ENCODE measurements at regions not wholly inside any gene's neighbourhood (a gene's known extent, or its start where the extent isn't known, plus 50 kb on each side); places are given as distances from the start of the nearest gene placed in this dataset.

- DNase-seq, result no peak
These were observed 484.5 kb downstream of the KCNJ2 start for GRCh38 chr17:70653850-70654249.

DNA sequence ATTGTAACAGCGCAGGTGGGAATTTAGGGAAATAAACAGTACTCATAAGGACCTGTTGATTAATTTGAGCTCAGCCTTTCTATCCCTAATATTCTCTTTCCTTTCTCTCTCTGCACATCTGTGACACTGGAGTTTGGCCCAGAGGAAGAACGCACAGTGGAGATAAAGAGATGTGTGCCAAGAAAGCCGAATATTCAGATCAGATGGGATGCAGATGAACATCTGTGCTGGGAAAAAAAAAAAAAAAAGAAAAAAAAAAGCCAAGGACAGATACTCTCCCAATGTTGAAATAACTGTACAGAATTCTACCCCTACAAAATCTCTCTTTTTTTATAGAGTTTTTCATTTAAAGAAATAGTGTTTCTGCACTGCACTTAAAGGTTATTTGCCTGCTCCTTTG lies 485.4 kb downstream of the KCNJ2 start:
- DNase-seq, result no peak

DNA sequence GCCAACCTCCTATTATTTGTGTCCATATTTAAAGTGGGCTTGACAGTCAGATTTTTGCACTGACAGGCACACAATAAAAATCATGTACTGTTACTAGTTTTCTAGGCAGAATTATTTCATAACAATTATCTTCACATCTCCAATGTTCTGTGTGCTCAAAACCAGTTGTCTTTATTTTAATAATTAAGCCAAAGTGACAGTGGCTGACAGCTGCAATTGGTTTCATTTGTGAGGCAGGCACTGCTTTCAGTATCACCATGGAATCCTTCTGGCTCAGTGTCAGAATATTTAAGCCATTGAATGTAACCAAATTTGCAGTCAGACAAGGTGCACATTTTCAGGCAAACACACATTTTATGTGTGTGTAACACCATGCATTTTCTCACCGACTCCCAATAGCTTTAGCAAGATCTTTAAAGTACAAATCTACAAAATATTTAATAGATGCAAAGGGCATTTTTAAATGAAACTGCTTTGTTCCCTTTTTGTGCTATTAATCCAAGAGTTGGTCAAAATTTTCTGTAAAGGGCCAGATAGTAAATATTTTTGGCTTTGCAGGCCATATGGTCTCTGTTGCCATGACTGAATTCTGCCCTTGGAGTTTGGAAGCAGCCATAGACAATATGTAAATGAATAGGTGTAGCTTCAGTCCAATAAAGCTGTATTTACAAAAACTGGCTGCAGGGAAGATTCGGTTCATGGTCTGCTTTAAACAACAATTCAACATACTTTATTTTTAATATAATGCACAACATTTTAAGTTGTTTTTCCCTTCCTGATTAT lies 486.0 kb downstream of the KCNJ2 start:
- DNase-seq, result no peak

DNA sequence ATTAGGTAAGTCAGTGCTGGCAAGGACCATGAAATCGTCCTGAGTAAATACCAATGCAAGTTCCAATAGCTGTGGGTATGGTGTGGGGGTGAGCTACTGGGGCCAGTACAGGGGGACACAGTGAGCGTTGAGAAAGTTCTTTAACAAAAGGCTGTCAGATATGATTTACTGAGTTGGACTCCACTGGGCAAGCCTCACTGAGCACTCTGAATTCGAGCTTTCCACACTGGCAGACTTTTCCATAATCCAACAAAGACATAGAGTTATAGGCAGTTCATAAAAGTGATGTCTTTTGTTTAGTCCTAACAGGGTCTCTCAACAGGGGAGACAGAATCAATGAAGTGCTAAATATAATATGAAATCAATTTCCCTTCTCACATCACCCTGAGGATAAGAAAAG lies 489.0 kb downstream of the KCNJ2 start:
- DNase-seq, result no peak

DNA sequence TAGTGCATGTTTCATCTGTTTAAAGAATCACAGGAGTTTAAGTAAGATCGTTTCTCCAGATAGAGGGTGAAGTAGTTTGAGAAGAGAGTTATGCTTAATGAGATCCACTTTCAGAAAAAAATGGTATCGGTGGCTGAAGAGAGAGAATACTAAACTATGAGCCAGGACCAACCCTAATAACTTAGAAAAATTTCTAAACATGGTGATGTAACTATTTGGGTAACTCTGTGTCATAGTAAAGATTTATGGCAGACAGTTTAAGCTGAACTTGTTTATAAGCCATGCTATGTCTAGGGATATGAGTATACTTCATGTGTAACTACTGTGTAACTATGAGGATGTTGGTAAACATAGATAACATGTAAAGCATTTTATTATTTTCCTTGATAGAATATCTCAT lies 489.5 kb downstream of the KCNJ2 start:
- DNase-seq, result no peak

DNA sequence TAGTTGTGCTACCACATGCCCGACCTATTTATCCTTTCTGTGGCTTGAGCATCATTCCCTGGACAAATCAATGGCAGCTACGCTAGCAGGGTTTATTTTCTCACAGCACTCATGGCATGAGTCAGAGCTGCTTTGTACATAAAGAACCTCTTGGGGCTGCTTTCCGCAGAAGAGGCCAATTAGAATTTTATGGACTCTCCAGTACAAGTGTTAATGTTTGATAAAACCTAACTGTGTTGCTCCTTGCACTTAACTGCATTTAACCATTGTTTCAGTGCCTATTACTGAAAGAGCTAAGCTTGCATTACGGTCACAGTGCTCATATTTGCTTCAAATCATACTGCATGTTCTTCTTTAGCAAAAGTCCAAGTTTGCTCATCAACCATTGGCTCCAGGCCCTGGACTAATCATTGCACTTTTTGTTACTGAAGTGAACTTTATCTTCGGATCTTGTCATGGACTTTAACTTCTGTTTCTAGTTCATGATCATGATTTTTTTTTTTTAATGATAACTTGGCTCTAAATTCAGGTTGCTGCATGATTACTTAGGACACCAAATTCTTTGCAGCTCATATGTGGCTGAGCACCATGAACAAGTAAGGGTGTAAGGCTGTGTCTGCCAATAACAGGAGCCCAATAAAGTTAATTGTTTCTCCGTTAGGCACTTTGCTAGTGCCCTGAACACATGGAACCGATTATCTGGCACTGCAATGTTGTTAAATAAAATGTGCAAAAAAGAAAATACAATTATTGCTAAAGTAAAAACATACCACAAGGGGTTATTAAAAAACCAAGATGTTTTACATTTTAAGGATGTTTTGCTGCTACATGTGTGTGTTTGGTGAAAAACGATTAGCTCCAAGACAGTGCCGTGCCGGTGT lies 492.2 kb downstream of the KCNJ2 start:
- peak; percentile 14 for DNase-seq

DNA sequence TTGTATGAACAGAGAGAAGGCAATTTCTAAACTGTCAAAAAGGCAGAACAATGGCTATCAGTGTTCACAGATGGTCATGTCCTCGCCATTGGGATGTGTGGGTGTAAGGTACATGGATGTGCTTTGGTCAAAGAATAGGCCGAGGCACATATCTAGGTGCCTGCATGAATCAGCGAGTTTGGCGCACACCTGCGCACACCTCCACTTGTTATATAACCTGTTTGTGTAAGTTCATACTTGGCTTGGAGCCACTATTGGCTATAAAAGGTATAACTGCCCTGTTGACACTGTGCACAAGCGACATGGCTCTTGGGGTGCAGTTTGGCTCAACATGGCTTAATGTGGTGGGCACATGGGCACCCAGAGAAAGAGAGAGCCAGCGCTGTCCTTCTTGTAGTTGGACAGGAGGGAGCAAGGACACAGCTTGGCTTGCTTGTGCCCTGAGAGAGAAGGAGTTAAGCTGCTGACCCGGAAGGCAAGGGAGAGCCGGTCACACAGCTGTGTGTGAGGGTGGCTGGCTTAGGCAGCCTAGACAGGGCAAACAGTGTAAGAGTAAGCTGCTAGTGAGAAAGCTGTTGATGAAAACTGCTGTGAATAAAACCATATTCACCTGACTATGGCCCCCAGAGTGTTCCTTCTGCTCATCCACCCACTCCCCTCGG lies 499.1 kb downstream of the KCNJ2 start:
- DNase-seq, result no peak

DNA sequence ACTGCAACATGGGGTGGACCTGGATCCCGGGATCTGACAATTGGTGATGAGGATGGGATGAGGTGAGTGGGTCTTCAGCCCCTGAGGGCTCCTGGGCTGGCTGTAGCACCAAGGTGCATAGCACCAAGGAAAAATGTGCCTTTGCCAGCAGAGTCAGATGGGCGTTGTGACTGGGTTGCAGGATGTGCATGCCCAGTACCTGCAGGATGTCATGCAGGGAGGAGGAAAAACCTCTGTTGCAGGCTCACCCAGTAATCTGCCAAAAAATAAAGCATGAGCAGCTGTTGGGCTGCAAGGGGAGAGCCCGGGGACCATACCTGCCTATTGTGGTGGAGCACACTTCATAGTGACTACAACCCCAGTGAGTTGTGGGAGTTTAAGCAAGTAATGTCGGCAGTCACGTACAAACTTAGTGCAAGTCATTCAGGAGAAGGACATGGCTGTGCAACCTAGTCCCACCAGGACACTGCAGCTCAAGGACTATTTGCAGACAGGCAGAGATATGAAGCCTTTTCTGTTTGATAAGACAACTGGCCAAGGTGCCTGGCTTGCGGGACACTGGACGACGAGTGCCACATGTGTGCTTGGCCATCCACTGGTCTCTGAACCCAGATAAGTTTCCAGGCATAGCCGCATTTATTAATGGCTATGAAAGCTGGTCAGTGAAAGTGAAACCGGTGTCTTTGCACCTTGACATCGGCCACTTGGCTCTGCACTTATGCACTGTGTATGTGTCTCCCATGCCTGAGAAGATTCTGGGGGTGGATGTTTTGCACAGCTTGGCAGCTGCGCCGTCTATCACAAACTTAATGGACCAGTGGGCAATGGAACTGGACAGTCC lies 499.8 kb downstream of the KCNJ2 start:
- DNase-seq, result no peak

GRCh38 chr17:70674061-70674460 lies 504.7 kb downstream of the KCNJ2 start:
- DNase-seq, result no peak

- no peak for DNase-seq
These were observed 505.8 kb downstream of the KCNJ2 start for GRCh38 chr17:70675070-70675590.

DNA sequence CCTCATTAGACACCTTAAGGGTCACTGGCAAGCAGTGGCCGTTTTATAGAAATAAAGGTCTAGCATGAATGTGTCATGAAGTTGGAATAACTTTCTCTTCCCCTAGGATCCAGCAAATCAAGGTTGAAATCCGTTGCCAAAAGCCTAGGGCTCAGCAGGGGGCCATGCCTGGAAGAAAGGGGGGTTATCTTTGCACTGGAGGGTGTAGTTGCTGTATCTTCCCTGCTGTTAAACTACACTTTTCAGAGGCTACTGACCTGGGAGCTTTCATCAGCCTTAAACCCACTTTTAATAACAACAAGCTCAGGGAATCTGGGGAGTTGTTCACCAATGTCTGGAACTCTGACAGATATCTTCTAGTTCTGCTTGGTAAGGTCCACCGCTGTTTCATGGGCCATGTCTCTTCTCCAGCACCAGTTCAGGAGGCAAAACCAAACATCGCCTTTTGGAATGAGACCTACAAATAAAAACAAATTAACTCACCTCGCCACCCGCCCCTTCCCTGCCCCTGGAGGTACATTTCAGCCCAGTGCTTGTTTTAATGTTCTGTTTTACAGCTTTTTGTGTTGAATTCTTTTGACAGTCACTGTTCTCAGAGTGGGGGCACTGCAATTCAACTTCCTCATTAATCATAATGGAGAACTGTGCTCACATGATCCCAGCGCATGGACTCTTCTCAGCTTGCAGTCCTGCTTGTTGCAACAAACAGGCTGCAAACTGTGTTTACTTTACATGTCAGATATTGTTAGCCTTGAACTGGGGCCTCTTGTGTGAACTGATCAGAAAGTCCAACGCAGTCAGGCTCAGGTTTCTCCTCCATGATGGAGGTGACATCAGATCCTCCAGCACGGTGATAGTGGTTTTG lies 508.7 kb downstream of the KCNJ2 start:
- DNase-seq, result no peak

GRCh38 chr17:70678889-70679288 lies 509.6 kb downstream of the KCNJ2 start:
- DNase-seq, result no peak

- no peak for DNase-seq
These were observed 514.6 kb downstream of the KCNJ2 start for GRCh38 chr17:70683936-70684335.

DNA sequence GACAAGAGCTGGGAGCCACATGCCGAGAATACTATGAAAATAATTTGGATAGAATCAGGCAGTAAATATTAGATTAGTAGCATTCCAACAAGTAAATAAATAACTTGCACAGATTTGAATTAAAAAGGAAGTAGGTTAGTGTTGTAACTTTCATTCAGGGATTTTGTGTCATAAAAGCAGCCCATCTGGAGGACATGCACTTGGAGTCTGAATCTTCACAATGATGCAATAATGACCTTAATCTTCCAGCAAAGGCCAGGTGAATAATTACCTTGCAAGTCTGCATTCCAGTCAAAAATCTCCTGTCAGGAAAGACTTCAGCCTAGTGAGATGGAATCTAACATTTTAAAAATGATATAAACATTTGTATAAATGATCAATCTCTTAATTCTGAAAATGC lies 518.1 kb downstream of the KCNJ2 start:
- DNase-seq, result no peak

- DNase-seq, result no peak
These were observed 521.8 kb downstream of the KCNJ2 start for GRCh38 chr17:70691150-70691549.

GRCh38 chr17:70699408-70699807 lies 530.1 kb downstream of the KCNJ2 start:
- no peak for DNase-seq

- no peak for DNase-seq
These were observed 533.4 kb downstream of the KCNJ2 start for GRCh38 chr17:70702683-70703255.

DNA sequence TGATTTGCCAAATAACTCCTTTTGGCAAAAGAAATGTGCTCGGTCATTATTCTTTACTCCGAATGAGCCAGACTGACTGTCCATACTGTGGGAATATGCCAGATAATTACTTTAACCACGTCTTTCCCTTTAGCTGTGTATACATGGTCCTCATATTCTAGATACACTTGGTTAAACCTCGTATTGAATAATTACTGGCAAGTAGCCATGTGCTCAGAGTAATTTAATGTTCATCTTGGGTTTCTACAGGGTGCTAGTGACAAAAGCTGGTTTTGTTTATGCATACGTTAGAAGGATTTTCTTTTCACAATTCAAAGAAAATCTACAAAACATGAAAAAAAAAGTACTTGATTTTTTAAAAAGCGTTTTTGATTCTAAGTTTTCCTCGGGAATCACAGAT lies 540.3 kb downstream of the KCNJ2 start:
- no peak for DNase-seq

DNA sequence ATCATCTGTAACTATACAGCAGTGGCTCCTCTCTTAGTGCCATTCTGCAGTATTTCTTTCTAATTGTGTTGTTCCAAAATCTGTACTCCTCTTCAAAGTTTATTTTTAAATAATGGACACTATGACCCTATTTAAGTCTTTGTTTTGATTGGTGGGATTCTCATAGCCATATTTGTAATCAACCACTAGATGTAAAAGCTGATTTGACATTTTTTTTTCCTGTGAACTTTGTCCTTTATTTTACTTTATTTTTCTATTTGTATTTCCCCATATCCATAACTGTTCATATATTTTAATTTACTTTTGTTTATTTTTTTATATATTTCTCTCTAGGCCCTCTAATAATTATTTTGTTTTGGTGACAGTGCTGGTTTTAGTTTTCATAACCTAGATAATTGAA lies 544.4 kb downstream of the KCNJ2 start:
- DNase-seq, result no peak

GRCh38 chr17:70716551-70716950 lies 547.2 kb downstream of the KCNJ2 start:
- DNase-seq, result no peak
